Neural cell (in vitro differentiated cells): ENCODE measurements at regions not wholly inside any gene's neighbourhood (a gene's known extent, or its start where the extent isn't known, plus 50 kb on each side); places are given as distances from the start of the nearest gene placed in this dataset.

Source experiments
- H2AFZ ChIP-seq: fragments of 200-600, 300-800 bp; sonication (generic), shearing (Covaris generic); 2 replicates; pipeline ENCODE4 v1.6.0; 2014; ENCODE audit warnings: low read depth, mild to moderate bottlenecking, antibody characterized with exemption, low read length, moderate library complexity
- H3F3A ChIP-seq: fragments of 200-600 bp; shearing (Covaris generic); 2 replicates; pipeline ENCODE4 v1.6.1; 2016; ENCODE audit warnings: mild to moderate bottlenecking, moderate library complexity, mixed read lengths, antibody characterized with exemption, low read length; ENCODE audit not compliant: insufficient read depth, poor library complexity, severe bottlenecking
- H3K27ac ChIP-seq: fragments of 200-600, 300-800 bp; sonication (generic), shearing (Covaris generic); 2 replicates; pipeline ENCODE4 v1.5.1; 2014; ENCODE audit warnings: mild to moderate bottlenecking, low read length, moderate library complexity
- H3K27me3 ChIP-seq: fragments of 300-800, 200-600 bp; sonication (generic), shearing (Covaris generic); 2 replicates; pipeline ENCODE4 v1.6.0; 2014; ENCODE audit warnings: mild to moderate bottlenecking, low read depth, low read length, moderate library complexity; ENCODE audit not compliant: insufficient read depth
- H3K36me3 ChIP-seq: fragments of 300-800, 200-600 bp; sonication (generic), shearing (Covaris generic); 2 replicates; pipeline ENCODE4 v1.5.1; 2014; ENCODE audit warnings: mild to moderate bottlenecking, antibody characterized with exemption, low read length, moderate library complexity; ENCODE audit not compliant: insufficient read depth
- H3K4me2 ChIP-seq: fragments of 300-800, 200-600 bp; sonication (generic), shearing (Covaris generic); 2 replicates; pipeline ENCODE4 v1.6.0; 2014; ENCODE audit warnings: mild to moderate bottlenecking, low read length
- H3K4me3 ChIP-seq: fragments of 300-800, 200-600 bp; sonication (generic), shearing (Covaris generic); 2 replicates; pipeline ENCODE4 v1.5.1; 2014; ENCODE audit warnings: mild to moderate bottlenecking, low read length, moderate library complexity
- H3K79me2 ChIP-seq: fragments of 200-600 bp; shearing (Covaris generic); replicated peaks from 2 replicates; pipeline ENCODE4 v1.6.0; 2014; ENCODE audit warnings: mild to moderate bottlenecking, low read length, moderate library complexity; ENCODE audit not compliant: insufficient read depth
- H3K9ac ChIP-seq: fragments of 300-800, 200-600 bp; sonication (generic), shearing (Covaris generic); 2 replicates; pipeline ENCODE4 v1.6.1; 2016; ENCODE audit warnings: mild to moderate bottlenecking, low read length, mixed read lengths
- H3K9me2 ChIP-seq: fragments of 200-600 bp; shearing (Covaris generic); 2 replicates; pipeline ENCODE4 v1.6.1; 2016; ENCODE audit warnings: mild to moderate bottlenecking, low read length, mixed read lengths; ENCODE audit not compliant: insufficient read depth
- H3K9me3 ChIP-seq: fragments of 200-600, 300-800 bp; sonication (generic), shearing (Covaris generic); 2 replicates; pipeline ENCODE4 v1.6.1; 2016; ENCODE audit warnings: mild to moderate bottlenecking, mixed run types, low read length, moderate library complexity, mixed read lengths
- H4K20me1 ChIP-seq: fragments of 200-600 bp; shearing (Covaris generic); 2 replicates; pipeline ENCODE4 v1.6.1; 2016; ENCODE audit warnings: mild to moderate bottlenecking, mixed run types; ENCODE audit not compliant: insufficient read depth
- EP300 ChIP-seq: fragments of 450-650 bp; conservative IDR thresholded peaks from 2 replicates; pipeline ENCODE4 v1.6.1; 2014; ENCODE audit warnings: antibody characterized with exemption, mild to moderate bottlenecking, moderate library complexity; ENCODE audit not compliant: poor library complexity, severe bottlenecking
- EZH2 ChIP-seq: fragments of 200-600, 300-800 bp; shearing (Covaris generic), sonication (generic); IDR thresholded peaks from 2 replicates; pipeline ENCODE4 v1.6.1; 2014; ENCODE audit warnings: antibody characterized with exemption, low read length, borderline replicate concordance, mild to moderate bottlenecking; ENCODE audit not compliant: insufficient read depth, poor library complexity, severe bottlenecking
- MXI1 ChIP-seq: fragments of 450-650 bp; conservative IDR thresholded peaks from 2 replicates; pipeline ENCODE4 v1.6.1; 2014; ENCODE audit warnings: antibody characterized with exemption, mild to moderate bottlenecking; ENCODE audit not compliant: poor library complexity, severe bottlenecking
- POLR2AphosphoS5 ChIP-seq: IDR thresholded peaks from 2 replicates; pipeline ENCODE4 v1.6.1; 2012
- RAD21 ChIP-seq: fragments of 450-650 bp; conservative IDR thresholded peaks from 2 replicates; pipeline ENCODE4 v1.6.1; 2014; ENCODE audit warnings: antibody characterized with exemption, mild to moderate bottlenecking, moderate library complexity
- SMC3 ChIP-seq: fragments of 450-650 bp; conservative IDR thresholded peaks from 2 replicates; pipeline ENCODE4 v1.6.1; 2014; ENCODE audit warnings: antibody characterized with exemption, mild to moderate bottlenecking, moderate library complexity; ENCODE audit not compliant: poor library complexity
- TAF1 ChIP-seq: IDR thresholded peaks from 2 replicates; pipeline ENCODE4 v1.6.1; 2012; ENCODE audit warnings: low read depth
- TF ChIP-seq, protein P1 (sequence below): IDR thresholded peaks from 2 replicates; pipeline ENCODE4 v1.6.1; 2012; ENCODE audit warnings: borderline replicate concordance
- TF ChIP-seq, protein P2 (sequence below): fragments of 450-650 bp; IDR thresholded peaks from 2 replicates; pipeline ENCODE4 v1.5.1; 2014; ENCODE audit warnings: antibody characterized with exemption, mild to moderate bottlenecking, moderate library complexity; ENCODE audit not compliant: poor library complexity, severe bottlenecking

DNA sequence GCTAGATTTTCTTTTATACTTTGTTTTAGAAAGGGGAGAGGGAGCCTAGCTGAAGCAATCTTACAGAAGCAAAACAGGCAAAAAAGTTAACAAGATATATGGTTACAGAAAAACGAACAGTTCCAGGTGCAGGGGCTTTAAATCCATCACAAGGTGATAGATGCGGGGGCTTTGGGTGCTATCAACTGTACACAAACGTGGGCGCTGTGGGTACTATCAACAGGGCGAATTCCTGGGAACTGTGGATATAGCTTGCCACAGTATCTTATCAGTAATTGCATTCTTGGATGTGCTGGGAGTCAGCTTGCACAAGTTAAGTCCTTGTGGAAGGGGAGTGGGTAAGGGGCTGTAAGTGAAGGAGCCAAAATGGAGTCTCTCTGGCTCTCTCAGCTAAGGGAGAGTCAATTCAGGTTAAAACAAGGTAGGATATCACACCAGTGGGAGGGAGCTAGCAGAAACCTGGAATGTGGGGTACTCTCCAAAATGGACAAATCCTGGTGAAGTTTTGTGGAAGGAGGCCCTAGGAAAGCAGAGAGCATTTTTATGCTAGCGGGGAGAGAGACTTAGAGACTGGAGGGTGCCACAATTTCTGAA is 325.8 kb upstream of the SPHKAP start:
- no peaks in the 10 kb centered on the region for H3K9me3 ChIP-seq
- H2AFZ ChIP-seq, result no peak overlapping the region
- no peak overlapping the region for H3K4me3 ChIP-seq
- H3K9me2 ChIP-seq, result no peaks in the 10 kb centered on the region
- no peaks in the 10 kb centered on the region for H4K20me1 ChIP-seq
- no peaks in the 10 kb centered on the region for H3K79me2 ChIP-seq
- TF ChIP-seq EZH2, result no peak
- TF ChIP-seq, protein P1, sequence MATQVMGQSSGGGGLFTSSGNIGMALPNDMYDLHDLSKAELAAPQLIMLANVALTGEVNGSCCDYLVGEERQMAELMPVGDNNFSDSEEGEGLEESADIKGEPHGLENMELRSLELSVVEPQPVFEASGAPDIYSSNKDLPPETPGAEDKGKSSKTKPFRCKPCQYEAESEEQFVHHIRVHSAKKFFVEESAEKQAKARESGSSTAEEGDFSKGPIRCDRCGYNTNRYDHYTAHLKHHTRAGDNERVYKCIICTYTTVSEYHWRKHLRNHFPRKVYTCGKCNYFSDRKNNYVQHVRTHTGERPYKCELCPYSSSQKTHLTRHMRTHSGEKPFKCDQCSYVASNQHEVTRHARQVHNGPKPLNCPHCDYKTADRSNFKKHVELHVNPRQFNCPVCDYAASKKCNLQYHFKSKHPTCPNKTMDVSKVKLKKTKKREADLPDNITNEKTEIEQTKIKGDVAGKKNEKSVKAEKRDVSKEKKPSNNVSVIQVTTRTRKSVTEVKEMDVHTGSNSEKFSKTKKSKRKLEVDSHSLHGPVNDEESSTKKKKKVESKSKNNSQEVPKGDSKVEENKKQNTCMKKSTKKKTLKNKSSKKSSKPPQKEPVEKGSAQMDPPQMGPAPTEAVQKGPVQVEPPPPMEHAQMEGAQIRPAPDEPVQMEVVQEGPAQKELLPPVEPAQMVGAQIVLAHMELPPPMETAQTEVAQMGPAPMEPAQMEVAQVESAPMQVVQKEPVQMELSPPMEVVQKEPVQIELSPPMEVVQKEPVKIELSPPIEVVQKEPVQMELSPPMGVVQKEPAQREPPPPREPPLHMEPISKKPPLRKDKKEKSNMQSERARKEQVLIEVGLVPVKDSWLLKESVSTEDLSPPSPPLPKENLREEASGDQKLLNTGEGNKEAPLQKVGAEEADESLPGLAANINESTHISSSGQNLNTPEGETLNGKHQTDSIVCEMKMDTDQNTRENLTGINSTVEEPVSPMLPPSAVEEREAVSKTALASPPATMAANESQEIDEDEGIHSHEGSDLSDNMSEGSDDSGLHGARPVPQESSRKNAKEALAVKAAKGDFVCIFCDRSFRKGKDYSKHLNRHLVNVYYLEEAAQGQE, result no peak
- TF ChIP-seq TAF1, result no peak
- TF ChIP-seq RAD21, result no peak
- no peak for TF ChIP-seq EP300
- TF ChIP-seq, protein P2, sequence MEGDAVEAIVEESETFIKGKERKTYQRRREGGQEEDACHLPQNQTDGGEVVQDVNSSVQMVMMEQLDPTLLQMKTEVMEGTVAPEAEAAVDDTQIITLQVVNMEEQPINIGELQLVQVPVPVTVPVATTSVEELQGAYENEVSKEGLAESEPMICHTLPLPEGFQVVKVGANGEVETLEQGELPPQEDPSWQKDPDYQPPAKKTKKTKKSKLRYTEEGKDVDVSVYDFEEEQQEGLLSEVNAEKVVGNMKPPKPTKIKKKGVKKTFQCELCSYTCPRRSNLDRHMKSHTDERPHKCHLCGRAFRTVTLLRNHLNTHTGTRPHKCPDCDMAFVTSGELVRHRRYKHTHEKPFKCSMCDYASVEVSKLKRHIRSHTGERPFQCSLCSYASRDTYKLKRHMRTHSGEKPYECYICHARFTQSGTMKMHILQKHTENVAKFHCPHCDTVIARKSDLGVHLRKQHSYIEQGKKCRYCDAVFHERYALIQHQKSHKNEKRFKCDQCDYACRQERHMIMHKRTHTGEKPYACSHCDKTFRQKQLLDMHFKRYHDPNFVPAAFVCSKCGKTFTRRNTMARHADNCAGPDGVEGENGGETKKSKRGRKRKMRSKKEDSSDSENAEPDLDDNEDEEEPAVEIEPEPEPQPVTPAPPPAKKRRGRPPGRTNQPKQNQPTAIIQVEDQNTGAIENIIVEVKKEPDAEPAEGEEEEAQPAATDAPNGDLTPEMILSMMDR, result no peak
- no peak overlapping the region for H3K27ac ChIP-seq
- no peaks in the 10 kb centered on the region for H3F3A ChIP-seq
- no peaks in the 10 kb centered on the region for H3K36me3 ChIP-seq
- H3K4me2 ChIP-seq, result no peak overlapping the region
- H3K27me3 ChIP-seq, result no peaks in the 10 kb centered on the region
- H3K9ac ChIP-seq, result no peak overlapping the region

DNA sequence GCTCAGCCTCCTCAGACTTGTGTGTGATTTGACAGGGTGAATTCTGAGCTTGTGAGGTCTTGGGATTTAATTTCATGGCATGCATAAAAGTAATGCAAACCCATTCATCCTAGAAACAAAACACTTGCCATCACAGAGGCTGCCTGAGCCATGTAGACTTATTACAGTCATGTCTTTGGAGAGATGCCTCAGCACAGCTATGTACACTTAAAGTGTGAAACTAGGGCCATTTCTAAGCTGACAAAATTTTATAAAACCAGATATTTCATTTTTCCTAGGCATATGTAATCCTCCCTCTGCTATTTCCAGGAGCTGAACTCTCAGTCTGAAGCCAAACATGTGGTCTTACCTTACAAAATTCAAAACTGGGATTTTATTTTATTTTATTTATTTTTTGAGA is 322.2 kb upstream of the SPHKAP start:
- Histone ChIP-seq H3K79me2 (no peaks in the 10 kb centered on the region), H3K9ac (no peak overlapping the region), H3K4me3 (no peak overlapping the region), H3K9me2 (no peaks in the 10 kb centered on the region), H3K27ac (no peak overlapping the region), H3K4me2 (no peak overlapping the region), H3F3A (no peaks in the 10 kb centered on the region), H3K36me3 (no peaks in the 10 kb centered on the region), H2AFZ (no peak overlapping the region), H3K9me3 (no peaks in the 10 kb centered on the region), H4K20me1 (no peaks in the 10 kb centered on the region), H3K27me3 (no peaks in the 10 kb centered on the region)
- TF ChIP-seq RAD21, result no peak
- TF ChIP-seq TAF1, result no peak
- TF ChIP-seq, protein P1, result no peak
- TF ChIP-seq EZH2, result no peak
- TF ChIP-seq SMC3, result no peak
- TF ChIP-seq POLR2AphosphoS5, result no peak
- TF ChIP-seq MXI1, result no peak
- TF ChIP-seq, protein P2, result no peak
- no peak for TF ChIP-seq EP300
